Aorta (tissue), 5 donors: ENCODE measurements at regions not wholly inside any gene's neighbourhood (a gene's known extent, or its start where the extent isn't known, plus 50 kb on each side); places are given as distances from the start of the nearest gene placed in this dataset.

Experiments
- ATAC-seq: fragments of 200-7000 bp; cut with Tn5 transposase; one replicate; pipeline ENCODE4 v1.9.1; 2022; ENCODE audit warnings: moderate library complexity; ENCODE audit not compliant: low FRiP score
- DNase-seq, 2 donors: peaks; one replicate each; pipeline ENCODE4 v3.0.0-alpha.2; 2020
- H3K27ac ChIP-seq, 2 donors: one replicate each; pipeline ENCODE4 v1.5.1; 2013; ENCODE audit warnings: low read length in 2 of 2, mild to moderate bottlenecking in 2 of 2, moderate library complexity in 2 of 2, control low read depth in 1 of 2, inconsistent platforms in 1 of 2, low read depth in 1 of 2
- H3K27me3 ChIP-seq, 2 donors: one replicate each; pipeline ENCODE4 v1.6.1; 2013; ENCODE audit warnings: control low read depth in 1 of 2, low read length in 1 of 2, mild to moderate bottlenecking in 1 of 2, moderate library complexity in 1 of 2; ENCODE audit not compliant: insufficient read depth in 2 of 2, control insufficient read depth in 1 of 2
- H3K36me3 ChIP-seq, 2 donors: one replicate each; pipeline ENCODE4 v1.6.1; 2013; ENCODE audit warnings: control low read depth in 1 of 2, low read length in 1 of 2, mild to moderate bottlenecking in 1 of 2; ENCODE audit not compliant: insufficient read depth in 2 of 2, control insufficient read depth in 1 of 2
- H3K4me1 ChIP-seq, 2 donors: one replicate each; pipeline ENCODE4 v1.6.1; 2013; ENCODE audit warnings: low read length in 2 of 2, control low read depth in 1 of 2, mild to moderate bottlenecking in 1 of 2, moderate library complexity in 1 of 2; ENCODE audit not compliant: insufficient read depth in 2 of 2, control insufficient read depth in 1 of 2
- H3K4me3 ChIP-seq, 2 donors: one replicate each; pipeline ENCODE4 v1.5.1; 2013; ENCODE audit warnings: low read length in 2 of 2, control low read depth in 1 of 2, mild to moderate bottlenecking in 1 of 2
- H3K9me3 ChIP-seq: one replicate; pipeline ENCODE4 v1.6.1; 2013; ENCODE audit warnings: mild to moderate bottlenecking, low read length; ENCODE audit not compliant: control insufficient read depth
- WGBS, 2 donors: extraction: QIAGEN DNeasy Blood & Tissue Kit; methylation state at CpG; one replicate each; pipeline ENCODE4 v1.1.7; 2013; 5-methylcytosine and 5-hydroxymethylcytosine counted together
- intact Hi-C, 2 donors: fragments of 100-400 bp; cut with DNase I; formaldehyde crosslinking; loops; one replicate each; pipeline versions ENCODE4 v1.14.2 to v1.15.0; 2022
- donor health status: healthy with polysubstance abuse.
- donor health status: Bipolar disorder and iron deficiency.
- donor health status: DM: no; HTN: no; CAD: no.
- donor health status: DM: no; HTN: no; CAD: no.
- donor health status: DM: yes; HTN: yes; CAD: no.

- Histone ChIP-seq H3K36me3 (no peaks in the 10 kb centered on the region), H3K4me3 (no peak overlapping the region), H3K9me3 (peaks cover 3% of the 10 kb centered on the region), H3K27ac (no peak overlapping the region), H3K4me1 (no peaks in the 10 kb centered on the region), H3K27me3 (no peaks in the 10 kb centered on the region)
- WGBS, 2 donors = 68 to 73% methylated on average over 4 of the region's 4 CpGs
- no peak for DNase-seq
- intact Hi-C loops = no loop called here
- ATAC-seq = no peak
Observed at GRCh38 chr15:88348579-88349230, 92.2 kb upstream of the NTRK3 start.

- Histone ChIP-seq H3K9me3 (no peaks in the 10 kb centered on the region), H3K27ac (no peak overlapping the region), H3K4me3 (no peak overlapping the region), H3K36me3 (no peaks in the 10 kb centered on the region), H3K4me1 (no peaks in the 10 kb centered on the region), H3K27me3 (no peaks in the 10 kb centered on the region)
- intact Hi-C loops = no loop called here
- DNase-seq = no peak
- 82 to 83% methylated on average over 4 of the region's 4 CpGs for WGBS, 2 donors
- ATAC-seq = no peak
Observed at GRCh38 chr15:88345962-88346361, 89.4 kb upstream of the NTRK3 start.

- H3K4me1 ChIP-seq = no peaks in the 10 kb centered on the region
- peaks cover 2% of the 10 kb centered on the region for H3K9me3 ChIP-seq
- WGBS, 2 donors = 68 to 78% methylated on average over 2 of the region's 2 CpGs
- H3K36me3 ChIP-seq = no peaks in the 10 kb centered on the region
- no peaks in the 10 kb centered on the region for H3K27me3 ChIP-seq
- no peak overlapping the region for H3K4me3 ChIP-seq
- H3K27ac ChIP-seq = no peak overlapping the region
- DNase-seq (no peak), ATAC-seq (no peak)
- intact Hi-C loops = no loop called here
Observed at GRCh38 chr15:88344786-88345185, 88.2 kb upstream of the NTRK3 start.

- no peaks in the 10 kb centered on the region for H3K36me3 ChIP-seq
- DNase-seq = no peak
- peaks cover 2% of the 10 kb centered on the region for H3K9me3 ChIP-seq
- H3K27me3 ChIP-seq = no peaks in the 10 kb centered on the region
- intact Hi-C loops = no loop called here
- H3K4me1 ChIP-seq = no peaks in the 10 kb centered on the region
- no peak overlapping the region for H3K4me3 ChIP-seq
- ATAC-seq = no peak
- WGBS, 2 donors = 87 to 89% methylated on average over 2 of the region's 2 CpGs
- no peak overlapping the region for H3K27ac ChIP-seq
Observed at GRCh38 chr15:88342666-88343065, 86.1 kb upstream of the NTRK3 start.

- H3K4me1 ChIP-seq = no peaks in the 10 kb centered on the region
- no peak for DNase-seq
- 48 to 49% methylated on average over 2 of the region's 2 CpGs for WGBS, 2 donors
- intact Hi-C loops = no loop called here
- no peak for ATAC-seq
- H3K27me3 ChIP-seq = no peaks in the 10 kb centered on the region
- peaks cover 2% of the 10 kb centered on the region for H3K9me3 ChIP-seq
- no peaks in the 10 kb centered on the region for H3K36me3 ChIP-seq
- H3K27ac ChIP-seq = no peak overlapping the region
- no peak overlapping the region for H3K4me3 ChIP-seq
Observed at GRCh38 chr15:88341653-88342052, 85.1 kb upstream of the NTRK3 start.

- peaks cover 2% of the 10 kb centered on the region for H3K9me3 ChIP-seq
- no peaks in the 10 kb centered on the region for H3K4me1 ChIP-seq
- 11 to 20% methylated on average over 5 of the region's 5 CpGs for WGBS, 2 donors
- DNase-seq = no peak
- no peaks in the 10 kb centered on the region for H3K27me3 ChIP-seq
- no peak for ATAC-seq
- H3K27ac ChIP-seq = no peak overlapping the region
- H3K4me3 ChIP-seq = no peak overlapping the region
- intact Hi-C loops = no loop called here
- no peaks in the 10 kb centered on the region for H3K36me3 ChIP-seq
Observed at GRCh38 chr15:88341006-88341405, 84.5 kb upstream of the NTRK3 start.

GRCh38 chr15:88337993-88338392 is 81.5 kb upstream of the NTRK3 start:
- Histone ChIP-seq H3K36me3 (no peaks in the 10 kb centered on the region), H3K9me3 (peaks cover 2% of the 10 kb centered on the region), H3K4me1 (peaks cover 2 to 6% of the 10 kb centered on the region in 2 donors), H3K27me3 (no peaks in the 10 kb centered on the region), H3K27ac (no peak overlapping the region), H3K4me3 (no peak overlapping the region)
- DNase-seq = no peak
- WGBS, 2 donors = 4 to 13% methylated on average over 1 of the region's 1 CpG
- intact Hi-C loops = loop anchor here in 1 of 2 donors (10.0 kb wide), 1 partner anchor 117 kb away; no protein-coding TSS in a partner anchor
- ATAC-seq = no peak

GRCh38 chr15:88335074-88335473 is 78.5 kb upstream of the NTRK3 start:
- H3K4me1 ChIP-seq = peaks cover 2 to 6% of the 10 kb centered on the region in 2 donors
- H3K36me3 ChIP-seq = no peaks in the 10 kb centered on the region
- H3K27ac ChIP-seq = no peak overlapping the region
- intact Hi-C loops = loop anchor here in 1 of 2 donors (10.0 kb wide), 1 partner anchor 120 kb away; no protein-coding TSS in a partner anchor
- no peak for ATAC-seq
- 85 to 89% methylated on average over 1 of the region's 1 CpG for WGBS, 2 donors
- no peaks in the 10 kb centered on the region for H3K27me3 ChIP-seq
- no peak for DNase-seq
- H3K9me3 ChIP-seq = peaks cover 1% of the 10 kb centered on the region
- H3K4me3 ChIP-seq = no peak overlapping the region

- Histone ChIP-seq H3K4me3 (no peak overlapping the region), H3K4me1 (peaks cover 2 to 6% of the 10 kb centered on the region in 2 donors), H3K27me3 (no peaks in the 10 kb centered on the region), H3K27ac (no peak overlapping the region), H3K36me3 (no peaks in the 10 kb centered on the region), H3K9me3 (no peaks in the 10 kb centered on the region)
- DNase-seq = no peak
- intact Hi-C loops = loop anchor here in 1 of 2 donors (10.0 kb wide), 1 partner anchor 120 kb away; no protein-coding TSS in a partner anchor
- no peak for ATAC-seq
- WGBS, 2 donors = 2 to 5% methylated on average over 4 of the region's 4 CpGs
Observed at GRCh38 chr15:88334436-88334835, 77.9 kb upstream of the NTRK3 start.
